Hematopoietic multipotent progenitor cell (in vitro differentiated cells): ENCODE measurements at regions not wholly inside any gene's neighbourhood (a gene's known extent, or its start where the extent isn't known, plus 50 kb on each side); places are given as distances from the start of the nearest gene placed in this dataset.

Experiments used
- DNase-seq, 3 donors: peaks; one replicate each; pipeline ENCODE4 v3.0.0-alpha.2; 2011 to 2015; ENCODE audit warnings: low read depth in 2 of 3, low spot score in 2 of 3

GRCh38 chr16:8292271-8292670 is 298.0 kb downstream of the TMEM114 start:
- DNase-seq, result no peak

GRCh38 chr16:8286348-8286747 is 304.0 kb downstream of the TMEM114 start:
- DNase-seq, result no peak

- DNase-seq, result no peak
These were observed 307.1 kb downstream of the TMEM114 start for GRCh38 chr16:8283195-8283594.

- DNase-seq, result no peak
These were observed 312.2 kb downstream of the TMEM114 start for GRCh38 chr16:8278031-8278580.

GRCh38 chr16:8271344-8271743 is 319.0 kb downstream of the TMEM114 start:
- no peak for DNase-seq

- DNase-seq, result no peak
These were observed 328.0 kb downstream of the TMEM114 start for GRCh38 chr16:8262299-8262698.

GRCh38 chr16:8260140-8260539 is 330.2 kb downstream of the TMEM114 start:
- DNase-seq, result no peak

- no peak for DNase-seq
These were observed 331.8 kb downstream of the TMEM114 start for GRCh38 chr16:8258523-8258922.

- DNase-seq, result no peak
These were observed 332.8 kb downstream of the TMEM114 start for GRCh38 chr16:8257561-8257960.

GRCh38 chr16:8254405-8254804 is 335.9 kb downstream of the TMEM114 start:
- DNase-seq, result no peak

GRCh38 chr16:8253718-8254117 is 336.6 kb downstream of the TMEM114 start:
- DNase-seq, result no peak

- no peak for DNase-seq
These were observed 338.6 kb downstream of the TMEM114 start for GRCh38 chr16:8251727-8252126.

GRCh38 chr16:8251298-8251697 is 339.0 kb downstream of the TMEM114 start:
- no peak for DNase-seq

GRCh38 chr16:8247993-8248392 is 342.3 kb downstream of the TMEM114 start:
- DNase-seq, result no peak

- no peak for DNase-seq
These were observed 346.3 kb downstream of the TMEM114 start for GRCh38 chr16:8243981-8244380.

- DNase-seq, result no peak
These were observed 348.9 kb downstream of the TMEM114 start for GRCh38 chr16:8241408-8241807.

GRCh38 chr16:8239443-8239842 is 350.9 kb downstream of the TMEM114 start:
- no peak for DNase-seq

- DNase-seq, result no peak
These were observed 352.9 kb downstream of the TMEM114 start for GRCh38 chr16:8237452-8237851.

- no peak for DNase-seq
These were observed 353.5 kb downstream of the TMEM114 start for GRCh38 chr16:8236816-8237215.

- DNase-seq, result no peak
These were observed 359.8 kb downstream of the TMEM114 start for GRCh38 chr16:8230497-8230896.

- no peak for DNase-seq
These were observed 361.2 kb downstream of the TMEM114 start for GRCh38 chr16:8229011-8229520.

GRCh38 chr16:8217201-8217600 is 373.1 kb downstream of the TMEM114 start:
- no peak for DNase-seq

GRCh38 chr16:8204769-8205168 is 385.5 kb downstream of the TMEM114 start:
- DNase-seq, result no peak
